Renal cortical epithelial cell (primary cell): ENCODE measurements at regions not wholly inside any gene's neighbourhood (a gene's known extent, or its start where the extent isn't known, plus 50 kb on each side); places are given as distances from the start of the nearest gene placed in this dataset.

Source experiments
- DNase-seq: peaks from one replicate; pipeline ENCODE4 v3.0.0-alpha.2; 2011; ENCODE audit warnings: low read depth

DNA sequence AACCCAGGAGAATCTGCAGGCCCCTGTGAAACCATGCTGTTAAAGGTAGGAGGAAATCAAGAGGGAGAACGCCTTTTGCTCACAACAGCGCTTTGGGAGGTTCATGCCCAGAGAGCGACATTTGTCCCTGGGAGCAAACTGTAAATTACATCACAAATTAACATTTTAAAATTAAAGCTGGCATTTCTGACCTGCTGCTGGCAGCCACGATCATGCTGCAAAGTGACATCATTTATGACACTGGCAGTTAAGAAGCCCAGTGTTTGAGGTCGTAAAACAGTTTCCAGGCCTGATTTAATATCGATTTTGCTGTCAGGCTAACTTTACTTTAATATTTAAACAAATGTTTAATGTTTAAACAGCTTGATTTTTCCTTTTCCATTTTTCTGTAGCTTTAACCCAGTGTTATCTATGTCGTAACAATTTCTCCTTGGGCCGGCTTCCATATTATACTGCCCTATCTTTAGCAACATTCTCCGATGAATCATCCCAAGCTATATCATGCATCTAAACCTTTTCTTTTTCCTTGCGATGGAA lies 86.5 kb upstream of the NPVF start:
- no peak for DNase-seq

DNA sequence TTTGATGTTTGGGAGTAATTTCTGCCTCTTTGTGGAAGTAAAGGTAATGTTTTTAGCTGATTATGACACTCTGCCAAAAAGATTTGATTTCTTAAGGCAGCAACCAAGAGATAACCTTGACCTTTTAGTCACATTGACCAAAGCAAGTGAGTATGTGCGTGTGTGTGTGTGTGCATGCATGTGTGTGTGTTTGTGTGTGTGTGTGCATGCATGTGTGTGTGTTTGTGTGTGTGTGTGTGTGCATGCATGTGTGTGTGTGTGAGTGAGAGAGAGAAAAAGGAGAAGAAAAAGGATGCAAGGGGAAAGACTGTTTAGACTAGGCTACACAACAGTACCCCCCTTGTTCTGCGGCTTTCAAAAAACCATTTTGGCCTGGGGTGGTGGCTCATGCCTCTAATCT lies 88.1 kb upstream of the NPVF start:
- no peak for DNase-seq

DNA sequence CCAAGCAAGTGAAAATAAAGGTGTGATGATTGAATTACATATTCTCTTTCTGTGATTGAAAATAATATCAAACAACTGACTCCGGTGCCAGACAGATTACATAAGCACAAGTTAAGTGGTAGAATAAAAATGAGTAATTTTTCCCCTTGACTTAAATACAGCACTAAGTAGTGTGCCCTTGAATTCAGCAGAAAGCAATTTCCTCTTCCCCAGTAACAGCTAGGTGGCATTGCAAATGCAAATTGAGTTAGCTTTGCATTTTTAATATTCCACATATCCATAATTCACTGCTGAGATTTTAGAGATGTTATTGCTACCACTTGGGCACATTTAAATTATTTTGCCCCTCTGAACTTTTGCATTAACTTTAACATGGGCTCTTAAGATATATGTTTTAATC lies 89.8 kb upstream of the NPVF start:
- DNase-seq, result no peak

DNA sequence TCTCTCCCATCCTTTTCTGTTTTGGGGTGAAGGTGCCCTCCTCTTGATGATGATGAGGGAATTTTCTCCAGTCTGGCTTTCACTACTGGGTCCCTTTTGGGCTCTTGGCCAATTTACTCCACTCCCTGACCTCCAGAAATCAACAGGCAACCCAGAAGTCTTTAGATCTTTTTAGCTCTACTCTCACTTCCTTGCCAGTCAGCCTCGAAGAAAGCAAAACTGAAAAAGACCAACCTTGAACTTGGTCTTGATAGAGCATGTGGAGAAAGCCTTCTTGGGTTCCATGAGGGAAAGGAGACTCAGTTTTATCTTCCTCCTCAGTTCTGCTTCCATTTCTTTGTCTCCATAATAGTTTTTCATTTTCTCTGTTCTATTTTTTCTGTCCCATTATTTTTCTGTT lies 91.4 kb upstream of the NPVF start:
- DNase-seq, result no peak

DNA sequence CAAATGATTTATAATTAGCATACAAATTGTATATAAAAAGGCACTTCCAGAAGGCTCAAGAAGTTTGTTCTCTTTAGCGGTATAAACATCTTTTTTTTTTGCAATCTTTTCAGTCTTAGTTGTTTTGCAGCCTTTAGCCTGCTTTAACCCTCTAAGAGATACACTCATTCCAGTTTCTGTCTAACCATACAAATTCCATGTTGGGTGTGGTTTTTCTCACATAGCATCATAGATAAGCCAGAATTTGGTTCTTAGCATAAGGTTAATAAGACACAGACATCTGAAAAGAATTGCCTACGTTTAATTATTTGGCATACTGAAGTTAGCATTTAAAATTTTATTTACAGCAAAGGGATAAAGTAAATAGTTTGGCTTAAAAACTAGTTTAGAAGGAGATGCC lies 92.5 kb upstream of the NPVF start:
- no peak for DNase-seq

DNA sequence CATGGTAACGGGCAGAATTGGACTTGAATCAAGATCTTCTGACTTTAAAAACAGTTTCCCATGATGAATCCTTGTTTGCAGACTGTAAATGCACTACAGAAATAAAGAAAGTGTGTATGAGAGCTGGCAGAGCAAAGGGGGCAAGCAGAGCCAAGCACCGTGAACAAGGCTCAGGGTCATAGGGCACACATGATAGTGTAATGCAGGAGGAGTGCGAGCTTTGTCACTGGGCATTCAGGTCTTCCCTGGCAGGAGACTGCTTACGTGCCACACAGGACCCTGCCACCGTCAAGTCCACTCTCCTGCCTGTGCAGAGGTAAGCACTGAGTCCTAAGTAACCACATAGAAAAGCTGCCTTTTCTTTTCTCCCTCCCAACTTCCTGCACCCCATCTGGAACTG lies 93.1 kb upstream of the NPVF start:
- DNase-seq, result no peak

DNA sequence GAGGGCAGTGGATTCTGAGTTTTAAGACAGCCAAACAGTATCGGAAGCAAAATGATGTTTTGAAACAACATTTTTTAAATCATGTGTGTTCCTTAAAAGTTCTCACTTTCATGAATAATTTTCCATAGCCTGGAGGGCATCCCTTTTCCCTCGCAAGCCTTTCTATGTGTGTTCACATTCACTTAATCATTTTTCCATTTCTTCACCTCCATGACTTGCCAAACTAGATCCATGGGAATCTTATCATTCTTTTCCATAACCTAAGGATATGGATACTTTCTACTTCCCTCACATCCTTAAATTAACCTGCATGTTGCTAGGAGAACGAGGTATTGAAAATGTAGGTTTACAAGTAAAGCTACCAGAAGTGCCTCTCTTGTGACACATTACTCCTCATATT lies 94.2 kb upstream of the NPVF start:
- DNase-seq, result no peak

DNA sequence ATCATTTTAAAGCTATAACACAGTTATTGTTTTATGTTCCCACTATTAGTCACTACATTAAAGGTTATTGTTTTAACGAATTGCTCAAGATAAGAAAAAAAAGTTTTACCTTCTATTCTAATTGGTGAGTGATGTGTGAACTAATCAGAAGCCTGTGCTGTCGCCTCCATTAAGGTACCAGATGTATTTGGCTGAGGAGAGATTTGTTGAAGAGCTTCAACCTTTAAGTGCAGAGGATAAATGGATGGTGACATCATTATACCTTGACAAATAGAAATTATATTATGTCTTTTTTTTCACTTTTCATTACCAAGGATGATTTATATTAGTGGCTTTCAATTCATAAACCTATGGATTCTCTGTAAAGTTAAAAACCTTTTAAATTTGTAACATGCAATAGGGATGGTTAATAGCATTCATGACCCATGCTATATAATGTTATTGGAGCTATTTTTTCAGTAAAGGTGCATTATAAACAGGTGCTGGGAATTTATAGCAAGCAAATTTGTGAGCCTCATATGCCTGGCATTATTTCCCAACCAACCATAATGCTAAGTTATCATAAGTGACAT lies 97.0 kb upstream of the NPVF start:
- DNase-seq, result no peak

DNA sequence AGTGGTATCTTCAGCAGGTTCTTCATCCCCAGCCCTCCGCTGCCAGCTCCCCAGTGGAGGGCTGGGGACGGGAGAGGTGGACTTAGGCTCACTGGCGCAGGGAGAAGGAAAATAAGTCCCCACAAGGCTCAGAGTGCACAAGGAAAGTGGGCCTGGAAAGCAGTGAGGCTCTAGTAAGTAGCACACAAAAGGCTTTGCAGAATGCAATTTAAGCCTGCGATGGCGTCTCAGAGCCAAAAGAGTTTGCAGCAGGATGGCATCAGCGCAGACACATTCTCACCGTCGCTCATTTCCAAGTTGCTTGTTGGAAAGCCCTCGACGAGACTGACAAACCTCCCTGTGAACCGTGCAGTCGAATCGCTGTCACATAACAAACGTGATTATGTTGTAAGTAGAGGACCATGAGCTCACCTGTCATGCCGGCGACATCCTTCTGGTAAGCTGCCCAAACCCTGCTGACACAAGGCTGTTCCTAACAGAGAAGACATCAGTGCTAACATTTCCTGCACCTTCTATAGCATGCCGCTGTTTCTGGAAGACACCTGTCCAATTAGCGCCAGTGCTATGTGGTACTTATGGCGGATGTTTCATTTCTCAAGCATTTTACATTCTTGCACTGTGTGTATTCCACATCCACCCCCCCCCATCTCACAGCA lies 98.3 kb upstream of the NPVF start:
- no peak for DNase-seq

DNA sequence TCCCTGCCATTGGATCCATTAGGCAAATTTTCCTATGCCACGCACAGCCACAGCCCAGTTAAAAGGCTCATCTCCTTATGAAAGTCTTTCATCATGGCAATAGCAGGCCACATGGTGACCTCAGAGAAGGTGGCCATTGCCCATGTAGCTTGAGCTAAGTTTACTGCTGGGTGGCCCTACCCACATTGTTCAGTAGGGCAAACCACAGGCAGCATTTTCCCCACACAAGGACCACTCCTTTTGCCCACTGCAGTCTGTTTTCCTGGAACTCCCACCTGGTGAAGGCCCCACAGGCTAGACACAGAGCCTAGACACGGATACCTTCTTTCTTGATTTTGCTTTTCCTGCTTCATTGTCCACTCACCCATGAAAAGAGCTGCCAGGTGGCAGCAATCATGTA lies 101.5 kb upstream of the NPVF start:
- DNase-seq, result no peak

DNA sequence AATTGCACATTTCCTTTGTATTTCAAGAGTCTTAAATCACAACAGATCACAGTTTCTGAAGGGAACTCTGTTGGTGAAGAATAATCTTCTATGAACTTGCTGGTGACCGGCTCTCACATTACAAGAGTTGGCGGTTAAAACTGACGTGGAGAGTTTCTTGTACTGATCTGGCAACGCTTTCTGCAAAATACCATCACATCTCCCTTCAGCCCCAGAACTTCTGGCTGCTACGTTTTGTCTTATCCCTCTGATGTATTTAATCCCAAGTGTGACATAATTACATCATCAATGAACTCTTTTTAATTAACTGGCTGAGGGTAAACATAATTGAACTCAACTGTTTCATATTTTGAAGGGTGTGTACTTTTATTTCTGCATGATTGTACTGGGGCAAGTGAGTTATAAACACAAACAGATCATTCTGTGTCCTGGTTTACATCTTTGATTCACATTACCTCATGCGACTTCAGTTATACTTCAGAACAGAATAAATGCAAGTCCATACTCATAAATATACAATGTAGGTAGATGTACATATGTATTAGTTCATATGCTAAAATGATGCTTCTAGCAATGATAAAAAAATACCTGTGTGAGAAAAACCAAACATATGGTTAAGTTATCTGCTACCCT lies 105.1 kb upstream of the NPVF start:
- DNase-seq, result no peak

DNA sequence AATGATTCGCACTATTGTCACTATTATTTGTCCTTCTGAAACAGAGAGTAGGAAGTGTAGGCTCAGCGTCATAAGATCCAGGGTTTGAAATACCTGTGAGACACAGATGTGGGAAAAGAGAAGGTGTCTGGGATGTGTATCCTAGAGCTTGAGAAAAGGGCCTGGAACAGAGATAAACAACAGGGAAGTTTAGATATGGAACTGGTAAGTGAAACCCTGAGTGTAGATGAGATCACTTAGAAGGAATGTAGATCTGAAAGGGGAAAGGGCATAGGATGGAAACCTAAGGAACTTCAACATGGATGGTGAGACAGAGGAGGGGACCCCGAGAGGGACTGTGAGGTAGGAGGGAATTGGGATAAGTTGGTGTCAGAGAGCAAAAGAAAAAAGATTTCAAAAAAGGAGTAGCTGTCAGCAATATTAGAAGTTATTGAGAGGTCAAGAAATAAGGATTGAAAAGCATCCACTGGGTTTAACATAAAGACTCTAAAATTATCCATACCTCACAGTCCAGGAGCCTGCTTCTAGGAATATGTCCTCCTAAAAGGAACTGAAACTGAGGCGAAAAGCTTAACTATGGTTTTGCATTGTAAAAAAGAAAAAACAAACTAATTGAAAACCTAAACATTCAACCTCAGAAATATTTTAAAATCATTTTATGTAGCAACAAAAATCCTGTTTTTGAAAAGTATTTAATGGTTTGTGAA lies 119.2 kb upstream of the NPVF start:
- no peak for DNase-seq

DNA sequence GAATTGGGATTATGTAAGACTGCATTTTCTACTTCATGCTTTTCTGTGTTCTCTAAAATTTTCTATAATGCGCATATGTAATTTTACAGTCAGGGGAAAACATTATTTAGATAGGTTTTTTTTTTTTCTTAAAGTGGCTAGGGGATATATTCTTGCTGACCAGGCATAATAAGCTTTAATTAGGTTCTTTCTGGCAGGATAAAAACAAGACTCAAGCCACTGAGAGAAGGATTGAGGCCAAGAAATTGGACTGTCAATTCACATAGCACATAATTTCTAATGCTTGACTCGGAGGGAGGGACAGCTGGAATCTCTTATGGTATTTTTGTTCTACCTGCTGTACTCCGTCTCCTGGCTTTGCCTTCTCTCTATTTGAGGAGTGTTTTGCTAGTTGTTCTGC lies 119.8 kb upstream of the NPVF start:
- no peak for DNase-seq

DNA sequence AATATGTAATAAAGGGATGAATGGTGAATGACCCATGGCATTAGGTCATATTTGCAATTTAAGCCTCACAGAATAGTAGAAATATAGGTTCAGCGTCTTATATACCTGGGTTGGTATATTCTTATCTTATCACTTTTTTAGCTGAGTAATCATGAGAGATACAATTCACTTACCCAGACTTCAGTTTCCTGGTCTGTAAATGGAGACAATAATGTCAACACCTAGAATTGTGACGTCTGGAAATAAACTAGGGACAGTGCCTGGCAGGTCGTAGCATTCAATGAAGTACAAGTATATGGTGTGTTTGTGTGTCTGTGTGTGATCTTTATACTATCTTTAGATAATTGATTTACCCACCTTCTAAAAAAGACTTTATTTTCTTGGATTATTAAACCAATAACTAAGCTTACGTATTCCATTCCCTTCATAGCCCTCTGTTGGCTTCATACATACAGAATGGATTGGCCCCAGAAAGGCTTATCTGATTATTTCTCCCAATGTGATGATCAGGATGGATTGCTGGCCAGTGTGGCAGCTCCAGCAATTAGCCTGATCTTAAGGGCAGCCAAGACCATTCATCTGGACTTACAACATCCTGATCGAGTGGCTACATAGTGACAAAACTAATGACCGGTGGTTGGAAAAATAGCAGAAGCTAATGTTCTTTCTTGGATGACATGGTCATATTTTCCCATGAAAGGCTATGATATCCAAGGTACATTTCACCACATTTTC lies 121.2 kb upstream of the NPVF start:
- no peak for DNase-seq

DNA sequence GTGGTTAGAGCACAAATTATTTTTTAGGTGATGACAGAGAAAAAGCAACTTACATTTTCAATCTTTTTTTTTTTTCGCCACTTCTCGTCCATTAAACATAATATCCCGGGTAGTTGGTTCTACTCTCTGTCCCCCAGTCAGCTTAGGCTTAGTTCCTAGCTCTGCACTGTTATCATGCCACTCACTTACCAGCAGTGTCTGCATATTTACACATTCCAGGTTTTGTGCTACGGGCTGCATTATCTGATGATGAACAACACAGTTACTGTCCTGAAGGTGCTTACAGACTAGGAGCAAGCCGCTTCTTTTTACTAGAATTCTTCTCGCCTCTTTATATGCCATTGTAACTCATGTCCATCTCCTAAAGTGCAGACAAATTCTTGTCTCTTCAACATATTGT lies 121.8 kb upstream of the NPVF start:
- no peak for DNase-seq

DNA sequence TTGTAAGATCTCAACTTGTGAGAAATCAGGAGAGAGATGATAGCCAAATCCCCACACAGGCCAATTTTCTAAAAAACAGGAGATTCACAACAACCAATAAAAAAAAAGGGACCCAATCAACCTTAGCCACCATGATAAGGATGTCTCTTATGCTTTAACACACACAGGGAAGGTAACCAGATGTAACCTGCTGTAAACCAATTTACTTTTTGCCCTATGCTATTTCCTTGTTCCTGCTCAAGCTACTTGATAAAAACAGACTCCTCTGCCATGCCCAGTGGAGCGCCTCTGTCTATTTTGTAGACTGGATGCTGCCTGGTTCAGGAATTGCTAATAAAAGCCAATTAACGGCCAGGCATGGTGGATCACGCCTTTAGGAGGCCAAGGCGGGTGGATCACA lies 123.5 kb upstream of the NPVF start:
- DNase-seq, result no peak

DNA sequence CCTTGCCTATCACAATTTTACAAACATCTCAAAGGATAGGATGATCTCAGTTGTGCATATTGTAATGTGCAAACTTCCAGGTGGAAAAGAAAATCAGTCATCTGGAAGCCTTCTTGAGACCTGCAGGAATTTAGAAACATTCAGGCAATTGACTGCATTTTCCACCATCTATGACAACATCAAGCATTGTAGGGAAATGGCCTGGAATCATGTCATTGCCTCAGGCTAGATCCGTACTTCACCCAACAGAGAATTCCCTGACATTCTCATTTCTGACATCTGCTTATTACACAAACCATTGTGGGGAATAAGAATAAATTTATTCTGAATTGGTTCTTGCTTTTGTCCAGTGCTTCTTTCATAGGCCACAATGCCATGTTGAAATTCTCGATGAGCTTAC lies 124.9 kb upstream of the NPVF start:
- DNase-seq, result no peak

DNA sequence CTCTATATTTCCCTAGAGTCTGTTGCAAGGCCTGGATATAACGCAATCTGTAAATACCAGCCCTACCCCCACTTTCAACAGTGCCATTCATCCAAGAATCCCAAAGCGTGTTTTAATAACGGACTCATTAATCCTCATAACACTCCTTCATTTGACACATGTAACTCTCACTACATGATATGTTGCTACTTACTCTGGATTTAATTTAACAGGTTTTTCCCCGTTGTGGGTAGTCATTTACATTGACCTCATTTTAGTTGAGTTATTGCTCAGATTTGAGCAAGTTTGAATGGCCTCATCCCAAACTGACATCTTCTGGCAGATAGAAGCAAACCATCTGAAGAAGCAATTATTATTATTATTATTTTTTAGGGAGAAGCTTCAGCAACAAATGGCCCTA lies 125.4 kb upstream of the NPVF start:
- DNase-seq, result no peak

DNA sequence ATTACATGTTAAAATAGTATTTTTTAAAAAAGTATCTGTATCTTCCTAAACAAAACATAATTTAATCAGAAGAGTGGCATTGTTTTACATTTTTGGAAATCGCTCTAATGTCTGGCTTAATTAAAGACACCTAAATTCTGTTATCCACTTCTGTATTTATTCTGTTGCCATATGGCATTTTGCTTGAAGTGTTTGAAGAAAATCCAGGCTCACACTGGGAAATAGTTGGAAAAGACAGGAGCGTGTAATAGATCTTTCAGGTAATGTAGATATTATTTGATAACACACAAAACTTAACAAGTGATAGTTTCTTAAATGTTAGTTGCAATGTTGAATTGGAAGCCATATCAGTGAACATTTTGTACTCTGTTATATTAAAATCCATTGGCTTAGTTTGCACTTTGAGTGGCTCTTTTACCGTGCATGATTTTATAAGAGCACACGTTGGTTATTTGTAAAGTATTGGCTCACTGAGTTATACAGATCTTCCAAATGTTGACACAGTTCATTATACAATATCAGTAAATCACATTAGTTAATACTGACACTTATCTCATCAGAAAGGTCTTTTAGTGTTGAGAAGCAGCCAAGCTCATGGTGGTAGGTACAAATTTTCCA lies 128.4 kb upstream of the NPVF start:
- no peak for DNase-seq

DNA sequence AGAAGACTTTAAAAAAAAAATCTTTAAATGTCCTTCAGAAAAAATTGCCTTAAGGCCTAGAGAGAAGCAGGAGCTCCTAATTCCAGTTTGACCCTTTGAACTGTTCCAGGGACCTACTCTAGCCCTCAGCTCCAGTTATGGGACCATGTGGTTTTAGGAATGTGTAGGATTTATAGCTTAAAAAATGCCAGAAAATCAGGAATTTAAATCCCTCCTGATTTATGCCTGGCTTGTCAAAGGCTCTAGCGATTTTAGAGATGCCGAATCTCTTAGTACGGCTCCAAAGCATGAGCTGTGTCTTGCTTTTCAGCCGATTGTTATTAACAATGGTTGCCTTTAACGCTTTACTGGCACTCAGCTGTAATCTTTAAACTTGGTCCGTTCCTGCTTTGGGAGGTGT lies 130.6 kb upstream of the NPVF start:
- DNase-seq, result no peak

DNA sequence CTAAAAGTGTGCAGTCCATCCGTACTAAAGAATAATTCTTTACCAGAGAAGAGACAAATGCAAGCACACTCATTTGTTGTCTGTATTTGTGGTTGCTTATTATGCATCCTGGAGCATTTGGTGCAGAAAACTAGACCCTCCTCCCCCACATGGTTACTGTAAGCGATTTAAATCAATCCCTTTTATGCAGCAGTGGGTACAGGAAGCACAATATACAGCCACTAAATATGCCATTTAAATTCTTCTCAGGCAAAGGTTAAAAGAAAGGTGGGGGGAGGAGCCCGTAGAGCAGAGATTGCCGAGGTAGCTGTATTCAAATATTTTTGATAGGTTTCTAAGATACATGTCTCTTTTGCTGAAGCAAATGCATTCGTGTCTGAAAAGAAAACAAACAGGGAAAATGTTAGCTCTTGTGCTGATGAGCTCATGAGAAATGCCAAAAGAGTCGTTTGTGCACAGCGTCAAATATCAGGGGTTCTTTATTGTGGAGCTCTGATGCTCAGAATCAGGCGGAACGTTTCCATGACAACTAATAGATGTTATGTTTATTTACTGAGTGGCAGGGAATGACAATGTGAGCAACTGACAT lies 131.3 kb upstream of the NPVF start:
- DNase-seq, result peak; percentile 50
